H9 (cell line): ENCODE measurements at regions not wholly inside any gene's neighbourhood (a gene's known extent, or its start where the extent isn't known, plus 50 kb on each side); places are given as distances from the start of the nearest gene placed in this dataset.

Experiments used
- DNase-seq: peaks from one replicate; pipeline ENCODE4 v3.0.0-alpha.2; 2017
- H2AFZ ChIP-seq: one replicate; pipeline ENCODE4 v1.6.1; 2013; ENCODE audit warnings: mild to moderate bottlenecking, low read length, control low read depth, moderate library complexity
- H2AK5ac ChIP-seq: 2 replicates; pipeline ENCODE4 v1.6.1; 2013; ENCODE audit warnings: low read length, control low read depth, mixed read lengths; ENCODE audit not compliant: insufficient read length
- H2BK120ac ChIP-seq: one replicate; pipeline ENCODE4 v1.6.1; 2013; ENCODE audit warnings: low read depth, mild to moderate bottlenecking, low read length, control low read depth, inconsistent platforms; ENCODE audit not compliant: poor library complexity, severe bottlenecking
- H2BK12ac ChIP-seq: 2 replicates; pipeline ENCODE4 v1.6.1; 2013; ENCODE audit warnings: low read length, control low read depth, mixed read lengths, low read depth; ENCODE audit not compliant: insufficient read length
- H2BK15ac ChIP-seq: 2 replicates; pipeline ENCODE4 v1.6.1; 2013; ENCODE audit warnings: low read depth, low read length, control low read depth
- H2BK20ac ChIP-seq: one replicate; pipeline ENCODE4 v1.6.1; 2013; ENCODE audit warnings: low read depth, mild to moderate bottlenecking, low read length, control low read depth, inconsistent platforms; ENCODE audit not compliant: poor library complexity, severe bottlenecking
- H2BK5ac ChIP-seq: 2 replicates; pipeline ENCODE4 v1.6.1; 2013; ENCODE audit warnings: low read length, control low read depth, mixed read lengths; ENCODE audit not compliant: insufficient read length
- H3K14ac ChIP-seq: 2 replicates; pipeline ENCODE4 v1.6.1; 2013; ENCODE audit warnings: low read length, control low read depth; ENCODE audit not compliant: insufficient read depth
- H3K18ac ChIP-seq: 2 replicates; pipeline ENCODE4 v1.6.1; 2013; ENCODE audit warnings: low read depth, mild to moderate bottlenecking, mixed read lengths, low read length, control low read depth; ENCODE audit not compliant: insufficient read length
- H3K23ac ChIP-seq: 2 replicates; pipeline ENCODE4 v1.6.1; 2013; ENCODE audit warnings: low read length, control low read depth, mixed read lengths, low read depth; ENCODE audit not compliant: insufficient read length
- H3K23me2 ChIP-seq: 2 replicates; pipeline ENCODE4 v1.6.1; 2013; ENCODE audit warnings: low read depth, mild to moderate bottlenecking, mixed read lengths, low read length, control low read depth; ENCODE audit not compliant: insufficient read length, poor library complexity, severe bottlenecking
- H3K27ac ChIP-seq: 2 replicates; pipeline ENCODE4 v1.5.1; 2013; ENCODE audit warnings: low read length, control low read depth, mixed read lengths, low read depth; ENCODE audit not compliant: insufficient read length
- H3K27me3 ChIP-seq: 2 replicates; pipeline ENCODE4 v1.6.1; 2013; ENCODE audit warnings: low read length, control low read depth, inconsistent platforms; ENCODE audit not compliant: insufficient read depth
- H3K4ac ChIP-seq: 2 replicates; pipeline ENCODE4 v1.6.1; 2013; ENCODE audit warnings: low read depth, mild to moderate bottlenecking, control low read depth, inconsistent platforms, low read length, moderate library complexity
- H3K4me1 ChIP-seq: 2 replicates; pipeline ENCODE4 v1.6.1; 2013; ENCODE audit warnings: low read length, control low read depth, inconsistent platforms; ENCODE audit not compliant: insufficient read depth
- H3K4me2 ChIP-seq: 2 replicates; pipeline ENCODE4 v1.6.1; 2013; ENCODE audit warnings: low read length, control low read depth, mixed read lengths; ENCODE audit not compliant: insufficient read length, insufficient read depth
- H3K56ac ChIP-seq: 2 replicates; pipeline ENCODE4 v1.6.1; 2013; ENCODE audit warnings: low read depth, mild to moderate bottlenecking, mixed read lengths, low read length, control low read depth; ENCODE audit not compliant: insufficient read length
- H3K79me1 ChIP-seq: 2 replicates; pipeline ENCODE4 v1.6.1; 2013; ENCODE audit warnings: low read depth, mild to moderate bottlenecking, moderate library complexity, low read length, control low read depth, inconsistent platforms; ENCODE audit not compliant: insufficient read depth, poor library complexity, severe bottlenecking
- H3K79me2 ChIP-seq: 2 replicates; pipeline ENCODE4 v1.6.1; 2013; ENCODE audit warnings: low read length, control low read depth, inconsistent platforms; ENCODE audit not compliant: insufficient read depth
- H3K9ac ChIP-seq: 2 replicates; pipeline ENCODE4 v1.6.1; 2013; ENCODE audit warnings: low read length, control low read depth, mixed read lengths; ENCODE audit not compliant: insufficient read length; ENCODE audit errors: extremely low read depth
- H3K9me3 ChIP-seq: one replicate; pipeline ENCODE4 v1.6.1; 2013; ENCODE audit warnings: low read depth, low read length, inconsistent platforms; ENCODE audit not compliant: control insufficient read depth
- H3T11ph ChIP-seq: one replicate; pipeline ENCODE4 v1.6.1; 2013; ENCODE audit warnings: mild to moderate bottlenecking, low read length, control low read depth, inconsistent platforms
- H4K20me1 ChIP-seq: one replicate; pipeline ENCODE4 v1.6.1; 2013; ENCODE audit not compliant: control insufficient read depth, insufficient read length, insufficient read depth
- H4K5ac ChIP-seq: 2 replicates; pipeline ENCODE4 v1.6.1; 2013; ENCODE audit warnings: low read depth, mild to moderate bottlenecking, mixed read lengths, low read length, control low read depth; ENCODE audit not compliant: insufficient read length
- H4K8ac ChIP-seq: replicated peaks from 2 replicates; pipeline ENCODE4 v1.6.1; 2013; ENCODE audit warnings: low read length, control low read depth, mixed read lengths, low read depth; ENCODE audit not compliant: insufficient read length
- H4K91ac ChIP-seq: 2 replicates; pipeline ENCODE4 v1.6.1; 2013; ENCODE audit warnings: low read depth, mild to moderate bottlenecking, moderate library complexity, mixed read lengths, low read length, control low read depth; ENCODE audit not compliant: insufficient read length
- H3K27ac Mint-ChIP-seq, 3 experiments: 2 replicates in 2 of 3; 3 replicates in 1 of 3; pipeline ENCODE4 v1.8.0; 2020 to 2021; ENCODE audit warnings: mixed read lengths in 3 of 3, mild to moderate bottlenecking in 1 of 3, moderate library complexity in 1 of 3
- H3K27me3 Mint-ChIP-seq: 2 replicates; pipeline ENCODE4 v1.8.0; 2021; ENCODE audit warnings: low read depth, mild to moderate bottlenecking, moderate library complexity, mixed read lengths
- H3K36me3 Mint-ChIP-seq, 3 experiments: 2 replicates in 2 of 3; 3 replicates in 1 of 3; pipeline ENCODE4 v1.8.0; 2020 to 2021; ENCODE audit warnings: low read depth in 3 of 3, mixed read lengths in 3 of 3; ENCODE audit not compliant: insufficient read depth in 1 of 3
- H3K4me1 Mint-ChIP-seq, 2 experiments: 2 replicates each; pipeline ENCODE4 v1.8.0; 2020; ENCODE audit warnings: mixed read lengths in 2 of 2
- H3K4me3 Mint-ChIP-seq, 2 experiments: 2 replicates in 1 of 2; 3 replicates in 1 of 2; pipeline ENCODE4 v1.8.0; 2020 to 2021; ENCODE audit warnings: mild to moderate bottlenecking in 2 of 2, mixed read lengths in 2 of 2, moderate library complexity in 1 of 2
- H3K9me3 Mint-ChIP-seq, 2 experiments: 2 replicates in 1 of 2; 3 replicates in 1 of 2; pipeline ENCODE4 v1.8.0; 2020; ENCODE audit warnings: mild to moderate bottlenecking in 2 of 2, mixed read lengths in 2 of 2, moderate library complexity in 1 of 2
- WGBS: extraction: QIAGEN DNeasy Blood & Tissue Kit; methylation state at CpG from one replicate; pipeline ENCODE4 v1.1.7; 2013; ENCODE audit warnings: missing lambda C conversion rate, low lambda C conversion rate, mixed read lengths; ENCODE audit not compliant: insufficient read length; ENCODE audit errors: extremely low coverage; 5-methylcytosine and 5-hydroxymethylcytosine counted together
- TF ChIP-seq, protein P1 (sequence below): fragments of 200-600 bp; sonication (generic); conservative IDR thresholded peaks from 3 replicates; pipeline ENCODE4 v1.8.0; 2021; ENCODE audit warnings: antibody characterized with exemption, mild to moderate bottlenecking

GRCh38 chr7:46695051-46695708, 774.1 kb upstream of the IGFBP3 start:
- no CpG with 5 or more reads among the region's 3 CpGs for WGBS
- H3K4me1 ChIP-seq = no peaks in the 10 kb centered on the region; the same call in 1 of the 2 replicates
- H4K20me1 ChIP-seq = no peaks in the 10 kb centered on the region
- H3K23ac ChIP-seq = no peak overlapping the region
- Mint-ChIP-seq H3K36me3 (no peaks in the 10 kb centered on the region), H3K9me3 (no peaks in the 10 kb centered on the region; a peak in 1 of 5 replicates), H3K4me1 (no peaks in the 10 kb centered on the region), H3K27ac (no peak overlapping the region), H3K4me3 (no peak overlapping the region), H3K27me3 (no peaks in the 10 kb centered on the region)
- H2AK5ac ChIP-seq = no peak overlapping the region
- TF ChIP-seq, protein P1, sequence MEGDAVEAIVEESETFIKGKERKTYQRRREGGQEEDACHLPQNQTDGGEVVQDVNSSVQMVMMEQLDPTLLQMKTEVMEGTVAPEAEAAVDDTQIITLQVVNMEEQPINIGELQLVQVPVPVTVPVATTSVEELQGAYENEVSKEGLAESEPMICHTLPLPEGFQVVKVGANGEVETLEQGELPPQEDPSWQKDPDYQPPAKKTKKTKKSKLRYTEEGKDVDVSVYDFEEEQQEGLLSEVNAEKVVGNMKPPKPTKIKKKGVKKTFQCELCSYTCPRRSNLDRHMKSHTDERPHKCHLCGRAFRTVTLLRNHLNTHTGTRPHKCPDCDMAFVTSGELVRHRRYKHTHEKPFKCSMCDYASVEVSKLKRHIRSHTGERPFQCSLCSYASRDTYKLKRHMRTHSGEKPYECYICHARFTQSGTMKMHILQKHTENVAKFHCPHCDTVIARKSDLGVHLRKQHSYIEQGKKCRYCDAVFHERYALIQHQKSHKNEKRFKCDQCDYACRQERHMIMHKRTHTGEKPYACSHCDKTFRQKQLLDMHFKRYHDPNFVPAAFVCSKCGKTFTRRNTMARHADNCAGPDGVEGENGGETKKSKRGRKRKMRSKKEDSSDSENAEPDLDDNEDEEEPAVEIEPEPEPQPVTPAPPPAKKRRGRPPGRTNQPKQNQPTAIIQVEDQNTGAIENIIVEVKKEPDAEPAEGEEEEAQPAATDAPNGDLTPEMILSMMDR = peak; percentile 35; the same call in 2 of the 3 replicates
- no peak overlapping the region for H3K14ac ChIP-seq
- no peak overlapping the region for H3K4ac ChIP-seq
- no peak overlapping the region for H4K91ac ChIP-seq
- H3K23me2 ChIP-seq = no peaks in the 10 kb centered on the region
- H2BK120ac ChIP-seq = no peak overlapping the region
- H3K27me3 ChIP-seq = no peaks in the 10 kb centered on the region
- H2BK12ac ChIP-seq = no peak overlapping the region
- no peak overlapping the region for H2BK15ac ChIP-seq
- no peaks in the 10 kb centered on the region for H3K79me1 ChIP-seq
- H3K4me2 ChIP-seq = no peak overlapping the region
- H3K18ac ChIP-seq = no peak overlapping the region
- no peak for DNase-seq
- no peak overlapping the region for H4K8ac ChIP-seq
- H3K79me2 ChIP-seq = no peaks in the 10 kb centered on the region
- H4K5ac ChIP-seq = no peak overlapping the region
- no peak overlapping the region for H3K27ac ChIP-seq
- H3K56ac ChIP-seq = no peak overlapping the region
- H3T11ph ChIP-seq = no peak overlapping the region
- H2AFZ ChIP-seq = peak overlapping the region; percentile 65
- H2BK20ac ChIP-seq = no peak overlapping the region
- no peaks in the 10 kb centered on the region for H3K9me3 ChIP-seq
- no peak overlapping the region for H3K9ac ChIP-seq
- no peak overlapping the region for H2BK5ac ChIP-seq
